Ectodermal cell (in vitro differentiated cells): ENCODE measurements at regions not wholly inside any gene's neighbourhood (a gene's known extent, or its start where the extent isn't known, plus 50 kb on each side); places are given as distances from the start of the nearest gene placed in this dataset.
"Not testable (repeated sequence)": the region's sequence is repeated elsewhere in the genome, so short reads cannot be mapped to it uniquely, and the experiment has no call there.

Source experiments
- H3K27ac ChIP-seq: 2 replicates; pipeline ENCODE4 v1.7.0; 2013; ENCODE audit warnings: mild to moderate bottlenecking, low read depth, low read length; ENCODE audit not compliant: insufficient read depth, poor library complexity, severe bottlenecking
- H3K27me3 ChIP-seq: 2 replicates; pipeline ENCODE4 v1.7.0; 2013; ENCODE audit warnings: mild to moderate bottlenecking, low read length; ENCODE audit not compliant: insufficient read depth, control insufficient read depth, poor library complexity, severe bottlenecking
- H3K36me3 ChIP-seq: one replicate; pipeline ENCODE4 v1.7.0; 2013; ENCODE audit warnings: low read length; ENCODE audit not compliant: control insufficient read depth, insufficient read depth
- H3K4me1 ChIP-seq: one replicate; pipeline ENCODE4 v1.7.0; 2013; ENCODE audit warnings: low read length; ENCODE audit not compliant: control insufficient read depth, insufficient read depth
- H3K4me3 ChIP-seq: 2 replicates; pipeline ENCODE4 v1.7.0; 2013; ENCODE audit warnings: low read depth, low read length, control low read depth; ENCODE audit not compliant: insufficient read depth
- H3K9me3 ChIP-seq: 2 replicates; pipeline ENCODE4 v1.7.0; 2013; ENCODE audit warnings: mild to moderate bottlenecking, low read length, moderate library complexity; ENCODE audit not compliant: control insufficient read depth
- WGBS, 2 experiments: methylation state at CpG; one replicate each; pipeline ENCODE4 v1.1.7; 2013; ENCODE audit warnings: missing lambda C conversion rate in 2 of 2; 5-methylcytosine and 5-hydroxymethylcytosine counted together

DNA sequence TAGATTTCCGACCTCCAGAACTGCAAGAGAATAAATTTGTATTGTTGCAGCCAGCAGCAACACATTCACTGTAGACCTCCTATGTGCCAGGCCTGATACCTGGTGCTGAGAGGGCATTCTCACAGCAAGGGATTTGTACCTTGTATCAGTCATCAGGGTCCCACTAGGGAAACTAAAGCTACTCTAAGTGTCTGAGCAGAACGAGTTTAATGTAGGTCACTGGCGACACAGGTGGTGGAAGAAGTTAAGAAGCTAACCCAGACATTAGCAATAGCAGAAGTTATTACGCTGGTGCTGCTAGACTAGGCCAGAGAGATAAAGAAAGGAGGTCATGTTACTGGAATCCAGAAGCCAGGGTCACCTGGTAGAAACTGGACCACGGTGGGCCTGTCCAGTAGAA is 60.5 kb upstream of the BCL6 start:
- 94 to 97% methylated on average over 5 of the region's 5 CpGs for WGBS, 2 experiments
- Histone ChIP-seq H3K4me1 (peaks cover 16% of the 10 kb centered on the region), H3K27me3 (no peaks in the 10 kb centered on the region), H3K27ac (no peak overlapping the region), H3K36me3 (no peaks in the 10 kb centered on the region), H3K4me3 (no peak overlapping the region), H3K9me3 (no peaks in the 10 kb centered on the region)

DNA sequence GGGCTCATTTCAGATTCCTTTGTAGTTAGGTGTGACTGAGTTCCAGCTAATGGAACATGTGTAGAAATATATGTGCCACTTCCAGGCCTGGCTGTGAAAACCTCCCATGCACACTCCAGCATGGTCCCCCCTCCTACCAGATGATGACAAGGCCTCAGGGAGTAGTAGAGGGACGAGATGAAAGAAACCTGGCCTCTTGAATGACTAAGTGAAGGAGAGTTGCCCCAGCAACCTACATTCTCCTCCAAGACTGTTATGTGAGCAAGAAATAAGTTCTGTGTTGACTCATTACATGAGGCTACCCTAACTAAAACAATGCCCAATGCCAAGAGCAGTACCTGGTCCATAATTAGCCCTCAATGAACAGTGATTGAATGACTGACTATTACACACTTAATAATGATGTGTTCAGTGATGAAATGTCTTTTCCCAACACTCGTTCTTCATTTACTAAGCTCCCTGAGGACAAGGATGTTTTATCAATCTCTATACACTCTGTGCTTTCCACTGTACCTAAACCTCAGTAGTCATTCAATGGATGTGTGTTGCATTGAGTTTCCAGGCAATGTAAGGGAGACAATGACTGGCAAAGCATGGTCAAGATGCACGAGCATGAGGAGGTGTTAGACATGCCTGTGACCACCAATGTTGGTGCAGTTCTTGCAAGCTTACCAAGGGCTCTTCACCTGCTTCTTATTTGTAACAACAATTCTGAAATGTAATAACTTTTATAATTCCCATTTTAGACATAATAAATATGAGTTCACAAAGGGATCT is 62.0 kb upstream of the BCL6 start:
- WGBS, 2 experiments = 82 to 90% methylated on average over 2 to 3 of the region's 3 CpGs
- H3K27me3 ChIP-seq = no peaks in the 10 kb centered on the region
- no peak overlapping the region for H3K4me3 ChIP-seq
- H3K9me3 ChIP-seq = no peaks in the 10 kb centered on the region
- H3K36me3 ChIP-seq = no peaks in the 10 kb centered on the region
- peaks cover 16% of the 10 kb centered on the region for H3K4me1 ChIP-seq
- no peak overlapping the region for H3K27ac ChIP-seq

DNA sequence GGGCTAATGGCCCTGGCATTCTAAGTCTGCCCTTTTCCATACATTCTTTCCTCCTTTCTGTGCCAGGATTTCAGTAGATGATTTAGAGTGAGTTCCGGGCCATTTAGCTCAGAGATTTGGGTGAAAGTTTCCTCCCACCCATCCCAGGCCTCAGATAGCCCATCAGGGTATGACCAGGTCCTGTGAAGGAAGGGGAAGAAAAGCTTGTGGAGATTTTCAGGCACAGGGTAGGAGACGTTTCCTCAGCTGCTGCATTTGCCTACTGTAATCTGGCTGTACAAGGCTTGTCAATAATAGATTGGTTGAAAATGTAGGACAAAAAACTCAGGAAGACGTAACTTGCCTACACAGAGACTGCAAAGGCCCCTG is 63.2 kb upstream of the BCL6 start:
- peaks cover 16% of the 10 kb centered on the region for H3K4me1 ChIP-seq
- H3K27me3 ChIP-seq = no peaks in the 10 kb centered on the region
- no peaks in the 10 kb centered on the region for H3K9me3 ChIP-seq
- WGBS, 2 experiments = 61 to 65% methylated on average over 3 of the region's 3 CpGs
- no peak overlapping the region for H3K4me3 ChIP-seq
- H3K27ac ChIP-seq = no peak overlapping the region
- H3K36me3 ChIP-seq = no peaks in the 10 kb centered on the region

DNA sequence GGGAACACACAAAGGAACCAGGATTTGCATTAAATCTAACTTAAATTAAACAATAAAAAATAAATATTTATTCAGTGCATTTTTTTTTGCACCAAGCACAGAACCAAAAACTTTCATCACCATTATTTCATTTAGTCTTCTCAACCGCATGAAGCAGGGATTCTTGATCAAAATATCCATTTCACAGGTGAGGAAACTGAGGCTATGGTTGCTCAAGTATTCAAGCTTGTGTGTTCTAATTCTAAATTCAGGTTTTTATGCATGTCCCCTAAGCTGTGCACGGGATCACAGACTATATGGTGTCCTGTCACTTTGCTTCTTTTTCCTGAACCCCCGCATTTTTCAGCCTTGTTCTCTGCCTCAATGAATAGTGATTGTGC is 64.3 kb upstream of the BCL6 start:
- WGBS, 2 experiments = 94 to 95% methylated on average over 3 of the region's 3 CpGs
- Histone ChIP-seq H3K27me3 (no peaks in the 10 kb centered on the region), H3K4me1 (peaks cover 16% of the 10 kb centered on the region)

DNA sequence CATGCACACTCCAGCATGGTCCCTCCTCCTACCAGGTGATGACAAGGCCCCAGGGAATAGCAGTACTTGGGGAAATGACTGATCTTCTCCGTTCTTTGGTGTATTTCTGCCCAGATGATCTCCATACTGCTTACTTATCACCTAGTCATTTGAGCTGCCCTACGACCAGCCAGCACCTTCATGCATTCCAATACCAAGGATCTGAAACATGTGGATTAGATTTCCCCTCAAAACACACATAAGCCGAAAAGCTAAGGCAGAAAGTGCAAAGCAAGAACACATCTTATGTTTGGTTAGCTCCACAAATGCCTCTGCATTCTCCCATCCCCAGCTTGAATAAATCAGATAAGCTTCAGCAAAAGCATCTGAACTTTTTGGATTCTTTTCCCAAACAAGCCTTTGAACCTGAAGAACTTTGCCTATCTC is 64.8 kb upstream of the BCL6 start:
- Histone ChIP-seq H3K9me3 (no peaks in the 10 kb centered on the region), H3K27me3 (no peaks in the 10 kb centered on the region), H3K36me3 (no peaks in the 10 kb centered on the region), H3K4me1 (peaks cover 16% of the 10 kb centered on the region), H3K27ac (no peak overlapping the region), H3K4me3 (no peak overlapping the region)
- whole genome bisulfite sequencing, 2 experiments = 87 to 88% methylated on average over 3 of the region's 3 CpGs

More for the DNA sequence above, 64.3 kb upstream of the BCL6 start:
- Histone ChIP-seq H3K9me3 (no peaks in the 10 kb centered on the region), H3K4me3 (no peak overlapping the region), H3K27ac (no peak overlapping the region), H3K36me3 (no peaks in the 10 kb centered on the region)

DNA sequence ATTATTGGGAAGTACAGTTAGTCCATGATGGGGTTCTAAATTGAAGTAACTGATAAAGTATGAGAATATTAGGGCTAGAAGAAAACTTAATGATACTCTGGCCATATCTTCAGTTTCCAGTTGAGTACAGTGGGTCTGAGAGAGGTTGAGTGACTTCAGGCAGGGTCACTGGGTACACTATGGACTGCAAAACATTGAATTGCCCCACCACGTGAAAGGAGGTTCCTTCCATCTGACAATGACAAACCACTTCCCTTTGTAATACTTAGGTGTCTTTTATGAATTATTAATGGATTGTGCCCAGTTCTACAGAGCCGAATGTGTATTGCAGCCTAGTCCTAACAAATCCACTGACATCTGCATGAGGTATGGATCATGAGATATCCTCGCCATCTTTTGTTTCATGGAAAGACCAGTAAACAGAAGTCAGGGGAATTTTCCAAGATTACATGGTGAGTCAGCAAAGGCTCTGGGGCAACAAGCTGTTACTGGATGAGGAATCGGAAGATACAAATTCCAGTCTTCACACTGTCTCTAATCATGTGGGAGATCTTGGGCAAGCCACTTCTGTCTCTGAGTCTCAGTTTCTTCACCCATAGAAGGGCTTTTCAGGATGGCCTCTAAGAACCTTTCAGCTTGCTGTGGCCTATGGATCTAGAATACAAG is 66.5 kb upstream of the BCL6 start:
- Histone ChIP-seq H3K4me1 (peaks cover 16% of the 10 kb centered on the region), H3K4me3 (no peak overlapping the region), H3K9me3 (no peaks in the 10 kb centered on the region), H3K27ac (no peak overlapping the region), H3K36me3 (no peaks in the 10 kb centered on the region), H3K27me3 (no peaks in the 10 kb centered on the region)
- WGBS, 2 experiments = 96 to 97% methylated on average over 4 of the region's 4 CpGs

DNA sequence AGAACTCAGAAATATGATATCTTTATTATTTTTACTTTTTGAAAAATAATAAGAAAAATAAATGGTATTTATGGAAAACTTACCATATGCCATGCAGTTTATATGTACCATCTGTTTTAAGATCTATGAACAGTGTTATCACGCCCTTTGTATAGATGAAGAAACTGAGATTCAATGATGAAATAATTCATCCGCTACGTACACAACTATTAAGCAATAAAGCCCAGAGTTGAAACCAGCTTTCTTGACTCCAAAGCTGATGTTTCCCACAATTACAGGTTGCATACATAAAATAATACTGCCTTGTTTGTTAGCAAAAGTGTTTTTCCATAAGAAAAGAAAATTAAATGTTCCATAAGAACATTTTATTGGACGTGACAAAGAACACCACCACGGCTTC is 67.2 kb upstream of the BCL6 start:
- H3K27me3 ChIP-seq = no peaks in the 10 kb centered on the region
- 96 to 100% methylated on average over 2 to 5 of the region's 5 CpGs for WGBS, 2 experiments

DNA sequence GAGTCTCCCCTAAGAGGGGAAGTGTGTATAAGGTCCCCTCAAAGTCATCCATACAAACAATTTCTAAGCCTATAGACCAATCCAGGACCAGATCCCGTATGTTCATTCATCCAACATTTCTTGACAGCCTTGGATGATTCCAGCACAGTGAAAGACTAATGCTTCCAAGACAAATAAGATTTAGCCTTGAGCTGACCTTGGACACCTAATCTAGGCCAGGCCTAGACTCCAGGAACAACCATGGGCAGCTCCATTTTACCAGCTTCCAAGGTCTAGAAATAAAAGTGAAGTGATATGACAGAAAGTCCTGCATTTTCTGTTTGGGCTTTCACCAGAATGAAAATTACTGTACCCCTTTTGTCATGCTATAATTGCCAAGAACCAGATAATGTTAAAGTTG is 67.9 kb upstream of the BCL6 start:
- H3K27me3 ChIP-seq = no peaks in the 10 kb centered on the region
- WGBS, 2 experiments = 91 to 98% methylated on average over 1 of the region's 1 CpG

More for the DNA sequence above, 67.2 kb upstream of the BCL6 start:
- Histone ChIP-seq H3K4me3 (no peak overlapping the region), H3K9me3 (no peaks in the 10 kb centered on the region), H3K27ac (no peak overlapping the region), H3K4me1 (peaks cover 16% of the 10 kb centered on the region), H3K36me3 (no peaks in the 10 kb centered on the region)

DNA sequence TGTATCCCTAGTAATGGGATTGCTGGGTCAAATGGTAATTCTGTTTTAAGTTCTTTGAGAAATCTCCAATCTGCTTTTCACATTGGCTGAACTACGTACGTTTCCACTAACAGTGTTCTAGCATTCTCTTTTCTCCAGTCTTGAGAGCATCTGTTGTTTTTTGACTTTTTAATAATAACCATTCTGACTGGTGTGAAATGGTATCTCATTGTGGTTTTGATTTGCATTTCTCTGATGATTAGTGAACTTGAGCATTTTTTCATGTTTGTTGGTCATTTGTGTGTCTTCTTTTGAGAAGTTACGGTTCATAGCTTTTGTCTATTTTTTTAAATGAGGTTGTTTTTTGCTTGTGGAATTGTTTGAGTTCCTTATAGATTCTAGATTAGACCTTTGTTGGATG is 72.5 kb upstream of the BCL6 start:
- WGBS, 2 experiments = 90 to 96% methylated on average over 3 of the region's 3 CpGs
- H3K9me3 ChIP-seq = not testable (repeated sequence)

More for the DNA sequence above, 67.9 kb upstream of the BCL6 start:
- Histone ChIP-seq H3K27ac (no peak overlapping the region), H3K4me3 (no peak overlapping the region), H3K4me1 (peaks cover 16% of the 10 kb centered on the region), H3K9me3 (no peaks in the 10 kb centered on the region), H3K36me3 (no peaks in the 10 kb centered on the region)

DNA sequence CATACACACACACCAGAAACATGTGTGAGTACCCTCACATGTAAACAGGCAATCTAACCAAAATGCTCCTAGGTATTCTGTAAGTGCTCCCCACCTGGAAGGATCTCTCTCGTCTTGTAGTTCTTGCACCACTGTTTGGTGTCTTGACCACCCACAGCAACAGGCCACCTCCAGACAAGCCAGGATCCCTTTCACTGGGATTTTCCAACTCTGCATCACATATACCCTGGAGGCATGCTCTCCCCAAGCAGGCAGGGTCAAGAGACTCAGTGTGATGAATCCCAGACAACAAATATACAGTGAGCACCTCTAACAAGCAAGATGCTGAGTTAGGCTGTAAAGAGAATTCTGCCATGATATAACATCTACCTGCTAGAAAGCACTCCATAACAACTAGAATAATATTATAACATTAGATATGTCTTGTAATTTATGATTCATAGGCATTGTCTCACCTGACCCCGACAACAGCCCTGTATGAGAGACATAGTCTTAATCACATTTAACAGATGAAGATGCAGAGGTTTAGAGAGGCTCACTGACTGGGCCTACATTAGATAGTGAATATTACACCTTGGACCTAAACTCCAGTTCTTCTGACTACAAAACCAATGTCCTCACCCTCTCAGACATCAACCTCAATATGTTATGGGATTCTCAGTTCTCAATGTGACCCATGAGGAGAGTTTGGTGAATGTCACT is 76.5 kb upstream of the BCL6 start:
- no peak overlapping the region for H3K4me3 ChIP-seq
- H3K4me1 ChIP-seq = no peaks in the 10 kb centered on the region
- 97% methylated on average over 2 of the region's 2 CpGs for WGBS, 2 experiments
- H3K27me3 ChIP-seq = no peaks in the 10 kb centered on the region
- H3K9me3 ChIP-seq = no peaks in the 10 kb centered on the region
- H3K27ac ChIP-seq = no peak overlapping the region
- H3K36me3 ChIP-seq = no peaks in the 10 kb centered on the region

More for the DNA sequence above, 72.5 kb upstream of the BCL6 start:
- H3K36me3 ChIP-seq, H3K4me3 ChIP-seq, H3K27ac ChIP-seq, H3K4me1 ChIP-seq, H3K27me3 ChIP-seq: not testable (repeated sequence)
